Stimulated activated CD8-positive, alpha-beta memory T cell treated with anti-CD3 and anti-CD28 coated beads, Interleukin-4, amount 100 ng/mL, for 1 hour (primary cell): ENCODE measurements at regions not wholly inside any gene's neighbourhood (a gene's known extent, or its start where the extent isn't known, plus 50 kb on each side); places are given as distances from the start of the nearest gene placed in this dataset.
"Not testable (repeated sequence)": the region's sequence is repeated elsewhere in the genome, so short reads cannot be mapped to it uniquely, and the experiment has no call there.

Source experiments
- DNase-seq, 2 donors: peaks; one replicate each; pipeline ENCODE4 v3.0.0-alpha.2; 2020; ENCODE audit warnings: low read depth in 2 of 2, low spot score in 1 of 2

DNA sequence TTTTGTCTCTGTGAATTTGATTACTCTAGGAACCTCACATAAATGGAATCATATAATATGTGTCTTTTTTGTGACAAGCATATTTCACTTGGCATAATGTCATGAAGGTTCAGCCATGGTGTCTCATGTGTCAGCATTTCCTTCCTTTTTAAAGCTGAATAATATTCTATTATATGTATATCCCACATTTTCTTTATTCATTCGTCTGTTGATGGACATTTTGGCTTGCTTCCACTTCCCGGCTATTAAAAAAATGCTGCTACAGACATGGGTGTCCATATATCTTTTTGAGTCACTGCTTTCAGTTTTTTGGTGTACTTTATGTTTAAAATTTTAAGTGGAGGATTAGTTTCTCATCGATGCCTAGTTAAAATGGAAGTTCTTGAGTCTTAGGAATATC lies 59.8 kb upstream of the C5orf63 start:
- no peak for DNase-seq

DNA sequence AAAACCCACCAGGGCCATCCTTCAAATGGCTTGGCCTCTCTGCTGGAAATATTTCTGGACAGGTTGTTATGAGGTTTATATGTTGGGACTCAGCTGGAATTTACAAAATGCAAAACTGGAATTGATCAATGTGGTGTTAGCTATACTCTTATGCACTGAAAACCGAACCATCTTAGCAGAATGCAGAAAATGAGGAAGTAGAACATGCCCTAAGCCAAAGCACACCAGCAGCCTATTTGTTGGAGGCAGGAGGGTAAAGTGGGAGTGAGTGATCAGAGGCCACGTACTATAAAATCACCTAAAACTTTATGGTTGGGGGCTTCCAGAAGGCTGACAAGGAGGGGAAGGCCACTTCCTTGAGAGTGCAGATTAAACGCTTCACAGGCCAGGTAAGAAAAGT lies 63.6 kb upstream of the C5orf63 start:
- no peak for DNase-seq

DNA sequence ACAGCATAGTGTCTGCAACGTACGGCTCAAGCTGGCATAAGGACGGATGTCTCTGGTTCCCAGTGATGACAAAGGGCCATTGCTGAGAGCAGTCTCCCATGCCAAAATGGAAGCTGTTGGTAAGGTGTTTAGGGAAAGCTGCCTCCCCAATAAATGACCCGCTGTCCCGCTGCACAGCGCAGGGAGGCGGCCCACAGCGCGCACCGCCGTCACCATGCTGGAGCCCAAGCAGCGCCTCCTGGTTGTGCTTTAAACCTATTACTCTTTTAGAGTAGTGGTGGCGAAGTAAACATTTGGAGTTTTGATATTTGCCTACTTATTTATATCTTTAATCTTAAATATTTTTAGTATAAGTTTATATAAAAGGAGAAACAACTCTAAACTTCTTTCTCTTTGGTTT lies 70.4 kb upstream of the C5orf63 start:
- DNase-seq = no peak

DNA sequence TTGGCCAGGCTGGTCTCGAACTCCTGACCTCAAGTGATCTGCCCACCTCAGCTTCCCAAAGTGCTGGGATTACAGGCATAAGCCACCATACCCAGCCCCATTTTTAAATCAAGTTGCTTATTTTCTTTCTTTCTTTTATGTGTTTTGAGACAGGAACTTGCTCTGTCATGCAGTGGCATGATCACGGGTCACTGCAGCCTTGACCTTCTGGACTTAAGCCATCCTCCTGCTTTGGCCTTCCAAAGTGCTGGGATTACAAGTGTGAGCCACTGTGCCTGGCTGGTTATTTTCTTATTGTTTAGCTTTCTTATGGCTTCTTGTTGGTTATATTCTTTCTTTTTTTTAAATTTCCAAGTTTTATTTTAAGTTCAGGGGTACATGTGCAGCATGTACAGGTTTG lies 79.7 kb upstream of the C5orf63 start:
- DNase-seq = no peak

DNA sequence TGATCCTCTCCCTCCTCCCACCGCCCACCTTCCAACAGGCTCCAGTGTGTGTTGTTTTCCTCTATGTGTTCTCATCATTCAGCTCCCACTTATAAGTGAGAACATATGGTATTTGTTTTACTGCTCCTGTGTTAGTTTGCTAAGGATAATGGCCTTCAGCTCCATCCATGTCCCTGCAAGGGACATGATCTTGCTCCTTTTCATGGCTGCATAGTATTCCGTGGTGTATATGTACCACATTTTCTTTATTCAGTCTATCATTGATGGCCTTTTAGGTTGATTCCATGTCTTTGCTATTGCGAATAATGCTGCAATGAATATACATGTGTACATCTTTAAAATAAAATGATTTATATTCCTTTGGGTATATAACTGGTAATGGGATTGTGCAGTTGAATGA lies 80.2 kb upstream of the C5orf63 start:
- no peak for DNase-seq

DNA sequence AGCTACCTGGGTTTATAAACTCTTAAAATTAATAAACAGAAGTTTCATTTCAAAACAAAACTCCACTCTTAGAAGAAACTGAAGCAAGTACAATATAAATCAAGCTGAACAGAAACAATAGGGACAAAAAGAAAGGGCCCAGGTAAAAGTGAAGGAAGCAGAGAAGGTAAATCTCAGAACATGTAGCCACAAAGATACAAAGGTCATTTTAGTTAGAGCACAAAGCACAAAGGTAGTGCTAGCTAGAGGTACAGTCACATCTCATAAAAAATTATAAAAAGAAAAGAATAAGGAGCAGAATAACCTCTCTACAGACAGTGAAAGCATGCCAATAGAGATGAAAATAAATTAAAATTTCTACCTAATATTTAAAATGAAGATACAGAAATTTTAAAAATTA lies 90.4 kb upstream of the C5orf63 start:
- no peak for DNase-seq

DNA sequence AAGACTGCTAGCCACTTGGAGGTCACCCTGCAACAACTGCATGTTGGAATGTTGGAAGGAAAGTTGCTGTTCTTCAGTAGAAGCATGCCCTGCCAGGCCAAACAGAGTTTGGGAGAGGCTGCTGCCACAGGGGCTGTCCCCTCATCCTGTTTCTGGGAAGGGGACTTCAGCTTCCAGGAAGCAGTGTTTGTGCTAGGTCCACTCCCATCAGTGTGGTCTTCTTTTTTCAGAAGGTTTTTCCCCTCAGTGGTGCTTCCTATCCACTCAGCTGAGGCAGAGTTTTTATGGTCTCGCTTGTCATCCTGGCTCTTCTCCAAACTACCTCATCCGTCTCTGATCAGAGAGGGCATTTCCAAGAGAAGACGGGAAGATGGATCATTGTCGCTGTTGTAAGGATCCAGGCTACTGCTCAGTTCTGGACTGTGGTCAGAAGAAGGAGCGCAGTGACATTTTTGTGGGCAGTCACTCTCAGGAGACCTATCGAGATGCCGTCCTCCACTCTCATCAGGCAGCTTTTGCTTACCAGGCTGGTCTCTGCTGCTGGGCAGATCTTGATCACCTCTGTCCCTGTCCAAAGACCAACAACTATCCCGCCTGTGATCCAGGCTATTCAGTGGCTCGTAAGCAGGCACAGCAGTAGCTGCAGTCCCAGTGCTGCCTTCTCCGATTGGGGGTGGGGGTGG lies 97.8 kb upstream of the C5orf63 start:
- DNase-seq = no peak

DNA sequence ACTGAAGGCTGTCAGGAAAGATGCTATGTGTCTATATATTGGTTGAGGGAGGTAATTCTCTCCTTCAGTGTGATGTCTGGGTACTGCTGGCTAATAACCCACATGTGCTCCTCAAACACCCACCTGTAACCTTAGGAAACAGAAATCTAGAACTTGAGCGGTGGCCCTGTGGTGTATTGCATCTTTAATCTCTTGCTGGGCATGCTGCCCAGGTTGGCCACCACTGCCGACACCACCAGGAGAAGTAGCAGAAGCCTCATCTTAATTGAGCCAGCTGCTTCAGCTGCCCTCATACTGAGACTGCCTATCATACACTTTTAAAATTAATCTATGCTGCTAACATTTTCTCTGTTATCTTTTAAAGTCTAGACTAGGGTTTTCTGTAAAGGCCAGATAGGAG lies 103.5 kb upstream of the C5orf63 start:
- DNase-seq = no peak

DNA sequence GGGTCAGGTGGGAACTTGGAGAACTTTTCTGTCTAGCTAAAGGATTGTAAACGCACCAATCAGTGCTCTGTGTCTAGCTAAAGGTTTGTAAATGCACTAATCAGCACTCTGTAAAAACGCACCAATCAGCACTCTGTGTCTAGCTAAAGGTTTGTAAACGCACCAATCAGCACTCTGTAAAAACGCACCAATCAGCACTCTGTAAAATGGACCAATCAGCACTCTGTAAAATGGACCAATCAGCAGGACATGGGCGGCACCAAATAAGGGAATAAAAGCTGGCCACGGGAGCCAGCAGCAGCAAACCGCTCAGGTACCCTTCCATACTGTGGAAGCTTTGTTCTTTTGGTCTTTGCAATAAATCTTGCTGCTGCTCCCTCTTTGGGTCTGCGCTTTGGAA lies 108.0 kb upstream of the MEGF10 start:
- not testable (repeated sequence) for DNase-seq

DNA sequence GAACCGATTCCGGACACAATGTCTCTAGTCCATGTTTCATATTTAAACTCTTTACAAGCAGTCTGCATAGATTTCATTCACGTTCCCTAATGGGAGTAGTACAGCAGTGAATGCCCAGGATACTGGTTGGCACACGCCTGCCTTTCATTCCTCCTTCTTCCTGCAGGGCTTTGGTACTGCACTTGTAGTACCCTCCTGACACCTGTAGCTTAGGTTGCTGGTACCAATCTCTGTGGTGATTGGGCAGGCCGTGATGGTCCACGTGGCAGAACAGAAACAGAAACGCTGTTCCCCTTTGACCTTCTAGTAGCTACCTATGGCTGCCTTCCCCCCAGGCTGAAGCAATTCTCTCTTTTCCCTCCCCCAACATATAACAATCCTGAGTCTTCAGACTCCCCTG lies 107.3 kb upstream of the MEGF10 start:
- no peak for DNase-seq

DNA sequence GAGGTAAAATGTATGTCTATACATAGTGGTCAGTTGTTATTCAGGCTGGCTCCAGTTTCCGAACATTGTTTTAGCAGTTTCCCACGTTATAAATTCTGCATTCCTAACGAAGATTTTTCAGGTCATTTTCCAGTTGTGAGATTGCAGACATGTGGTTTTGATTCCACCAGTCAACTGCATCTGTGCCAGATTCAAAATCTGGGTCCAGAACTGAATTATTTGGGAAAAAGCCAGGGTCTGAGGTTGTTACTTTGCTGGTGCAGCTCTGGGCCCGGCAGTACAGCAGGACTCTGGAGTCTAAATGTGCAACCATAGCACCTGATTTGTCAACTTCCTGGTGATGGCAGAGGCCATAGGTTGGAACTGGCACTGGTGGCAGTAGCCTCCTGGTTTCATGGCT lies 105.7 kb upstream of the MEGF10 start:
- DNase-seq = no peak

DNA sequence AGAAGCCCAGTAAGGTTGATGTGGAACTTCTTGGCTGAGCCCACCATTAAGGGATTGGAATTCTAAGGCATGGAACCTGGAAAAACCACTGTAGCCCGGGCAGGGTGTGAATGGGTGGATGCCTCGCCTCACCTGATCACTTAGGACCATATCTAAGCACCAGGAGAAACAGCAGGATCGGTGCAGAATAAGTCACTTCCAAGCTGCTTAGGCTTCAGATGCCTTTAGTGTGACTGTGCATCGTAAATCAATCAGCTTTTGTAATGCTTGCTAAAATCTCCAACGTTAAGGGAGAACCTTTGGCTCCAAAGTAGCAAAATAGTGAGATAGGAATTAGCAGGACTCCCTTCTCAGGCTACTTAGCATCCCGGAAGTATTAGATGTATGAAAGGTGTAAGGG lies 103.9 kb upstream of the MEGF10 start:
- DNase-seq = no peak

DNA sequence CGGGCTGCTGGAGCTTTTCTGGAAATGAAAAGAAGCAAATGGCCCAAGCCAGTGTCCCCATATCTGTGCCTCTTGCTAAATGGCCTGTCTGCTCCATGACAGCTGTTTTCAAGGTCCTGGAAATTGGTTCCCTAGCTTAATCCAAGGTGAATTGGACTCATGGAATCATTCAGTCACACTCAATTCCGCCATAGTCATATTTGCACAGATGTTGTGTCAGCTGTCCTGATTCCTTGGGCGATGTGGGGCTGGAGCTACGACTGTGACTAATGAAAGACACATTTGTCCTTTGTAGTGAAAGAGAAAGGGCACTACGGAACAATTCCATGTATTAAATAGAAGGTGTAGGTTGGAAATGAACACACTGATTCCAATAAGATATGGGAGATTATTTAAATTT lies 102.9 kb upstream of the MEGF10 start:
- DNase-seq = no peak

DNA sequence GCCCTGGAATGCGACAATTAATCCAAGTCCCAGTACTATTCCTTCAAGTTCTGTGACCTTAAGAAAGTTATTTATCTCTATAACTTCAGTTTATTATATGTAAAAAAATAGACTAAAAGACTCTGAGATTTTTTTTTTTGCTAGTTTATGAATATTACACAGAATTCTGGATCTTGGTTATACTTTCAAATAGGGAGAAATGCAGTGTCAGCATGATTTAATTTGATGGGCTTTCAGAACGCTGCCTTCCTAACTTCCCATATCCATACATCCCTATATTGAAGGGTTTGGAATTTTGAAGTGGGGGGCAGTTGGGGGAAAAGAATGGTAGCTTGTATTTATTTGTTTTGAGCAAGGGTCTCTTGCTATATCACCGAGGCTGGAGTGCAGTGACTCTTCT lies 98.4 kb upstream of the MEGF10 start:
- DNase-seq = no peak

DNA sequence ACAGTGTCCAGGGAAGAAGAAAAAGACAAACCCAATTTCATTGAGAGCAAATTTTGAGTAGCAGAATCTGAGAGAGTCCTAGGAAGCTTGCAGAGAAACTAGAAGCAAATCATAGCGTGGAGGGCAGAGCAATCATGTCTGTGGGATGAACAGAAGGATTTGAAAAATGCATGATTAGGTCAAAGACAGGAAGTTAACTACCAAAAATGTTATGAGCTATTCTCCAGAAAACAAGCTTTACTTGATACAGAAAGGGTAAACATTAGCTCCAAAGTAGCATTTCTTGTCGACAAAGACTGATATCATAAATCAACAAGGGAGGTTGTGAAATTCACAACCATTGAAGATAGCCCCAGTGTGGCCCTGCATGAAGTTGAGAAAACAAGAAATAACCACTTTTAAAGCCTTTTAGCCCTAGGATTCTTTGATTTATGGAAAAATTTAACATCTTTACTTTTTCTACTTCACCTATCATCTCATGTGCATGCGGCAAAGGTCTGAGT lies 97.7 kb upstream of the MEGF10 start:
- DNase-seq = no peak

DNA sequence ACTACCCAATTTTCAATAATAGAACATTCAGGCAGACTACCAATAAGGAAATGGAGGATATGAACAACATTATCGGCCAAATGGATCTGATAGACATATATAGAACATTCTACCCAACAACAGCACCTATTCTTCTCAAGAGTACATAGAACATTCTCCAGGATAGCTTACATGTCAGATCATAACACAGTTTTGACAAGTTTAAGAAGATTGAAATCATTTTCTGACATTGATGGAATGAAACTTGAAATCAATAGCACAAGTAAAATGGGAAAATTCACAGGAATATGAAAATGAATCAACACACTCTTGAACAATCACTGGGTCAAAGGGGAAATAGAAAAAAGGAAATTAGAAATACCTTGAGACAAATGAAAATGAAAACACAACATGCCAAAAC lies 94.6 kb upstream of the MEGF10 start:
- DNase-seq = no peak

DNA sequence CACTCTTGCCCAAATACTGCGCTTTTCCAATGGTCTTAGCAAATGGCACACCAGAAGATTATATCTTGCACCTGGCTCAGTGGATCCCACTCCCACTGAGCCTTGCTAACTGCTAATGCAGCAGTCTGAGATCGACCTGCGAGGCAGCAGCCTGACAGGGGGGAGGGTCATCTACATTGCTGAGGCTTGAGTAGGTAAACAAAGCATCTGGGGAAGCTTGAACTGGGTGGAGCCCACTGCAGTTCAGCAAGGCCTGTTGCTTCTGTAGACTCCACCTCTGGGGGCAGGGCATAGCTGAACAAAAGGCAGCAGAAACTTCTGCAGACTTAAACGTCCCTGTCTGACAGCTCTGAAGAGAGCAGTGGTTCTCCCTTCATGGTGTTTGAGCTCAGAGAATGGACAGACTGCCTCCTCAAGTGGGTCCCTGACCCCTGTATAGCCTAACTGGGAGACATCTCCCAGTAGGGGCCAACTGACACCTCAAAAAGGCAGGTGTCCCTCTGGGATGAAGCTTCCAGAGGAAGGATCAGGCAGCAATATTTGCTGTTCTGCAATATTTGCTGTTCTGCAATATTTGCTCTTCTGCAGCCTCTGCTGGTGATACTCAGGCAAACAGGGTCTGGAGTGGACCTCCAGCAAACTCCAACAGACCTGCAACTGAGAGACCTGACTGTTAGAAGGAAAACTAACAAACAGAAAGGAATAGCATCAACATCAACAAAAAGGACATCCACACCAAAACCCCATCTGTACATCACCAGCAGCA lies 93.0 kb upstream of the MEGF10 start:
- not testable (repeated sequence) for DNase-seq

DNA sequence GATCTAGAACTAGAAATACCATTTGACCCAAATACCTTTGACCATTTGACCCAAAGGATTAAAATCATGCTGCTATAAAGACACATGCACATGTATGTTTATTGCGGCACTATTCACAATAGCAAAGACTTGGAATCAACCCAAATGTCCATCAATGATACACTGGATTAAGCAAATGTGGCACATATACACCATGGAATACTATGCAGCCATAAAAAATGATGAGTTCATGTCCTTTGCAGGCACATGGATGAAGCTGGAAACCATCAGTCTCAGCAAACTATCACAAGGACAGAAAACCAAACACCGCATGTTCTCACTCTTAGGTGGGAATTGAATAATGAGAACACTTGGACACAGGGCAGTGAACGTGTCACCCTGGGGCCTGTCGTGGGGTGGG lies 87.9 kb upstream of the MEGF10 start:
- not testable (repeated sequence) for DNase-seq

DNA sequence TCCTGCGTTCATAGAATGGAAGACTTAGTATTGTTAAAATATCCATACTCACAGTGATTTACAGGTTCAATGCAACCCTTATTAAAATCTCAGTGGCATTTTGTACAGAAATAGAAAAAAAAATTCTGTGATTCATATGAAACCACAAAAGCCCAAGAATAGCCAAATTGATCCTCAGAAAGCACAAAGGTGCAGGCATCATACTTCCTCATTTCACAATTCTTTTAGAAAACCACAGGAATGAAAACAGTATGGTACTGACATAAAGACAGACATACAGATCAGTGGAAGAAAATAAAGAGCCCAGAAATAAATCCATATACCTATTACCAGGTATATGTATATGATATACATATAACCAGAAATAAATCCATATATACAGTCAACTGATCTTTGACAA lies 86.8 kb upstream of the MEGF10 start:
- DNase-seq = no peak

DNA sequence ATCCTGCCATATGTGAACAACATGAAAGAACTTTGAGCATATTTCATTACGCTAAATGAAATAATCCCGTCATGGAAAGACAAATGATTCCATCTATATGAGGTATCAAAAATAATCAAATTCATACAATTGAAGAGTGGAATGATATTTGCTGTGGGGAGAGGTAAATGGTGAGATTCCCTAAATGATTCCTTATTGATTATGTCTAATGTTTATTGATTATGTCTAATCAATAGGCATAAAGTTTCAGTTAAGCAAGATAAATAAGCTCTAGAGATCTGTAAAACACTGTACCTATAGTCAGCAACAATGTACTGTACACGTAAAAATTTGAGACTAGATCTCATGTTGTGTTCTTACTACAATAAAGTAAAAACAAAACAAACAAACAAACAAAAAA lies 85.4 kb upstream of the MEGF10 start:
- DNase-seq = no peak

DNA sequence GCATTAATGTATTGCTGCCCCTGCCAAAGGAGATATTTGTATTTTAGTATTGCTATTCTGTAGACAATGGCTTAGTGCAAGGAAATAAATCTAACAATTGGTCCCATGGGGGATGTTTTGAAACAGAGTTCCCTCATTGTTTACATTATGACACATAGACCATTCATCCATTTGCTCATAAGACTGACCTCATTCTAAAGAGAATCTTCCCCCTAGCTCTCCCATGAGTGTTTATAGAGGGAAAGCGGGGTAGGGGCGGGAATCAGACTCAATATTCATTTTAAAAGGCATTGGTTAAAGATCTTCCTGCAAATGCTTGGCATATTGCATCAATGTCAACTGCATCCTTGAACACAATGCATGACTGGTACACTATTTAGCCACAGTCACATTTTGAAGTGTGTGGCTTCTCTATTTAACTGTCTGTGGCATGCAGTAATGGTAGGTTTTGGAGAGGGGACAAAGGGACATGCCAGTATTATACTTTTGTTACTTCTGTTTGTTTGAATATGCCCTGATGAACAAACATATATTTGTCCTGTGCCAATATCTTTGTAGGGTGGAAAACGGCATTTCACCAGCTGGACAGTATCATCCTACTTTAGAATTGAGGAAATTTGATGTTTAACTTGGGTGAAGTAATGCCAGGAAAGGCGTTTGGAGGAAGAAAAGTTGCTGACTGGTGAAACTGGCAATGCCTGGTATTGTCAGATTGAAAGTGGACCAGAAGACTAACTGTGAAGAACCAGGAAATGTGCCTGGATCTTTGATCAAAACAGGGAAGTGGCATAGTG lies 84.1 kb upstream of the MEGF10 start:
- no peak for DNase-seq

DNA sequence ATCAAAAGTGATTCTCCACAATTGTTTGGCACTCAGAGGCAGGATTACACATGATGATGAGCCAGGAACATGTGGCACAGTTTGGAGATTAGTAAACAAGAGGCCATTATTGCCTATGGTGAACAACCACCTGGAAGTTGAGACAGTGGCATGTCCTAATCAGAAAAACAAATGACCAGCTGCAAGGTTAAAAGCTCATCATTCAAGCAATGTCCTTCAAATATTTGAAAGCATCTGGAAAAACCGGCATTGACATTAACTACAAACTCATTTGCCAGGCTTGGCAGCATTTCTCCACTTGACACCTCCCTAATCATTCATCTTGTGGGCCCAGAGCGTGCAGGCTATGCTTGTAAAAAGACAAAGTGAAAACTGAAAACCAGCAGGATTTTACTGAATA lies 80.6 kb upstream of the MEGF10 start:
- DNase-seq = no peak
